Astrocyte (in vitro differentiated cells and primary cell): ENCODE measurements at regions not wholly inside any gene's neighbourhood (a gene's known extent, or its start where the extent isn't known, plus 50 kb on each side); places are given as distances from the start of the nearest gene placed in this dataset.
"Not testable (repeated sequence)": the region's sequence is repeated elsewhere in the genome, so short reads cannot be mapped to it uniquely, and the experiment has no call there.

Experiments
- DNase-seq: peaks from one replicate; pipeline ENCODE4 v3.0.0-alpha.2; 2010; ENCODE audit warnings: low read depth
- FAIRE-seq: peaks from 2 replicates; lab custom pipeline; 2011; peaks lifted over from hg19 to GRCh38; lab: Jason Lieb, UNC
- H2AFZ ChIP-seq: 2 replicates; pipeline ENCODE4 v1.6.0; 2012; ENCODE audit warnings: low read depth, low read length, inconsistent platforms
- H3K27ac ChIP-seq: 2 replicates; pipeline ENCODE4 v1.5.1; 2011; ENCODE audit warnings: low read depth, low read length, inconsistent platforms
- H3K27me3 ChIP-seq: 2 replicates; pipeline ENCODE4 v1.6.0; 2011; ENCODE audit warnings: low read length, inconsistent platforms; ENCODE audit not compliant: insufficient read depth
- H3K36me3 ChIP-seq: 2 replicates; pipeline ENCODE4 v1.5.1; 2011; ENCODE audit warnings: low read length, inconsistent platforms; ENCODE audit not compliant: insufficient read depth
- H3K4me1 ChIP-seq: 2 replicates; pipeline ENCODE4 v1.5.1; 2011; ENCODE audit warnings: low read length, inconsistent platforms; ENCODE audit not compliant: insufficient read depth
- H3K4me2 ChIP-seq: 2 replicates; pipeline ENCODE4 v1.6.0; 2012; ENCODE audit warnings: low read length, inconsistent platforms
- H3K4me3 ChIP-seq: 2 replicates; pipeline ENCODE4 v1.5.1; 2011; ENCODE audit warnings: low read depth, mild to moderate bottlenecking, low read length, inconsistent platforms; ENCODE audit not compliant: insufficient read depth
- H3K79me2 ChIP-seq: 2 replicates; pipeline ENCODE4 v1.6.0; 2012; ENCODE audit warnings: mild to moderate bottlenecking, low read length, inconsistent platforms; ENCODE audit not compliant: insufficient read depth
- H3K9ac ChIP-seq: 2 replicates; pipeline ENCODE4 v1.6.0; 2012; ENCODE audit warnings: mild to moderate bottlenecking, low read length, inconsistent platforms
- H3K9me3 ChIP-seq: 2 replicates; pipeline ENCODE4 v1.5.1; 2012; ENCODE audit warnings: low read depth, mild to moderate bottlenecking, low read length, inconsistent platforms; ENCODE audit not compliant: insufficient read depth
- H4K20me1 ChIP-seq: 2 replicates; pipeline ENCODE4 v1.6.0; 2012; ENCODE audit warnings: low read length, inconsistent platforms; ENCODE audit not compliant: insufficient read depth
- H3K27ac Mint-ChIP-seq: one replicate; pipeline ENCODE4 v1.8.0; 2021; ENCODE audit warnings: mild to moderate bottlenecking, mixed read lengths; ENCODE audit not compliant: unreplicated experiment
- H3K27me3 Mint-ChIP-seq: one replicate; pipeline ENCODE4 v1.8.0; 2021; ENCODE audit warnings: low read depth, mixed read lengths; ENCODE audit not compliant: unreplicated experiment
- H3K36me3 Mint-ChIP-seq: one replicate; pipeline ENCODE4 v1.8.0; 2021; ENCODE audit warnings: low read depth, mixed read lengths; ENCODE audit not compliant: unreplicated experiment
- H3K4me1 Mint-ChIP-seq: one replicate; pipeline ENCODE4 v1.8.0; 2021; ENCODE audit warnings: low read depth, mixed read lengths; ENCODE audit not compliant: unreplicated experiment
- H3K4me3 Mint-ChIP-seq: one replicate; pipeline ENCODE4 v1.8.0; 2021; ENCODE audit warnings: mild to moderate bottlenecking, moderate library complexity, mixed read lengths; ENCODE audit not compliant: unreplicated experiment
- H3K9me3 Mint-ChIP-seq: one replicate; pipeline ENCODE4 v1.8.0; 2021; ENCODE audit warnings: mild to moderate bottlenecking, mixed read lengths; ENCODE audit not compliant: unreplicated experiment
- EZH2 ChIP-seq: IDR thresholded peaks from 2 replicates; pipeline ENCODE4 v1.6.1; 2012; ENCODE audit warnings: mild to moderate bottlenecking, low read length, inconsistent platforms; ENCODE audit not compliant: insufficient read depth
- TF ChIP-seq, protein P1 (sequence below): IDR thresholded peaks from 2 replicates; pipeline ENCODE4 v1.5.1; 2011; ENCODE audit warnings: low read depth, mild to moderate bottlenecking, inconsistent platforms, low read length, moderate library complexity; ENCODE audit not compliant: insufficient read depth

DNA sequence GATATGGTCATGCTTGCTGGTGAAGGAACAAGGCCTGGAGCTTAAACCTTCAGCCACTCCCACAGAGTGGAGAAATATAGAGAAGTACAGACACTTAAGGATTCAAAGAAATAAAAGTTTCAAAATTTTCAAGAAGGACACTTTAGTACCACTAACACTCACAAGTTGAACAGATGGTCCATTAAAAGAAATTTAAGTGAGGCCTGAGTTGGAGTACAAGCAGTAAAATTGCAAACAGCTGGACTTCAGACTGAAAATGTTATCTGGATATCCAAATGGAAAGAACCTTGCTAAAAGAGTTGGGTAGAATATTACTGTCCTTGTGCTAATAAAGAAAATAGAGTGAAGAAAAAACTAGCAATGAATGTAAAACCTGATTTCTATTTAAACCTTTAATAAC, 397.1 kb upstream of the KCNMB2 start:
- Mint-ChIP-seq H3K27me3 (no peaks in the 10 kb centered on the region), H3K27ac (no peak overlapping the region), H3K36me3 (no peaks in the 10 kb centered on the region), H3K4me3 (no peak overlapping the region), H3K4me1 (no peaks in the 10 kb centered on the region), H3K9me3 (no peaks in the 10 kb centered on the region)
- DNase-seq (no peak), FAIRE-seq (no peak)
- H3K4me3 ChIP-seq: no peak overlapping the region
- H3K27ac ChIP-seq: no peak overlapping the region
- no peaks in the 10 kb centered on the region for H3K27me3 ChIP-seq
- no peaks in the 10 kb centered on the region for H3K36me3 ChIP-seq
- H3K4me2 ChIP-seq: no peak overlapping the region
- no peaks in the 10 kb centered on the region for H3K9me3 ChIP-seq
- H2AFZ ChIP-seq: no peak overlapping the region
- H3K4me1 ChIP-seq: no peaks in the 10 kb centered on the region
- no peak overlapping the region for H3K9ac ChIP-seq
- no peaks in the 10 kb centered on the region for H3K79me2 ChIP-seq
- no peaks in the 10 kb centered on the region for H4K20me1 ChIP-seq
- TF ChIP-seq, protein P1, sequence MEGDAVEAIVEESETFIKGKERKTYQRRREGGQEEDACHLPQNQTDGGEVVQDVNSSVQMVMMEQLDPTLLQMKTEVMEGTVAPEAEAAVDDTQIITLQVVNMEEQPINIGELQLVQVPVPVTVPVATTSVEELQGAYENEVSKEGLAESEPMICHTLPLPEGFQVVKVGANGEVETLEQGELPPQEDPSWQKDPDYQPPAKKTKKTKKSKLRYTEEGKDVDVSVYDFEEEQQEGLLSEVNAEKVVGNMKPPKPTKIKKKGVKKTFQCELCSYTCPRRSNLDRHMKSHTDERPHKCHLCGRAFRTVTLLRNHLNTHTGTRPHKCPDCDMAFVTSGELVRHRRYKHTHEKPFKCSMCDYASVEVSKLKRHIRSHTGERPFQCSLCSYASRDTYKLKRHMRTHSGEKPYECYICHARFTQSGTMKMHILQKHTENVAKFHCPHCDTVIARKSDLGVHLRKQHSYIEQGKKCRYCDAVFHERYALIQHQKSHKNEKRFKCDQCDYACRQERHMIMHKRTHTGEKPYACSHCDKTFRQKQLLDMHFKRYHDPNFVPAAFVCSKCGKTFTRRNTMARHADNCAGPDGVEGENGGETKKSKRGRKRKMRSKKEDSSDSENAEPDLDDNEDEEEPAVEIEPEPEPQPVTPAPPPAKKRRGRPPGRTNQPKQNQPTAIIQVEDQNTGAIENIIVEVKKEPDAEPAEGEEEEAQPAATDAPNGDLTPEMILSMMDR: no peak
- no peak for TF ChIP-seq EZH2

DNA sequence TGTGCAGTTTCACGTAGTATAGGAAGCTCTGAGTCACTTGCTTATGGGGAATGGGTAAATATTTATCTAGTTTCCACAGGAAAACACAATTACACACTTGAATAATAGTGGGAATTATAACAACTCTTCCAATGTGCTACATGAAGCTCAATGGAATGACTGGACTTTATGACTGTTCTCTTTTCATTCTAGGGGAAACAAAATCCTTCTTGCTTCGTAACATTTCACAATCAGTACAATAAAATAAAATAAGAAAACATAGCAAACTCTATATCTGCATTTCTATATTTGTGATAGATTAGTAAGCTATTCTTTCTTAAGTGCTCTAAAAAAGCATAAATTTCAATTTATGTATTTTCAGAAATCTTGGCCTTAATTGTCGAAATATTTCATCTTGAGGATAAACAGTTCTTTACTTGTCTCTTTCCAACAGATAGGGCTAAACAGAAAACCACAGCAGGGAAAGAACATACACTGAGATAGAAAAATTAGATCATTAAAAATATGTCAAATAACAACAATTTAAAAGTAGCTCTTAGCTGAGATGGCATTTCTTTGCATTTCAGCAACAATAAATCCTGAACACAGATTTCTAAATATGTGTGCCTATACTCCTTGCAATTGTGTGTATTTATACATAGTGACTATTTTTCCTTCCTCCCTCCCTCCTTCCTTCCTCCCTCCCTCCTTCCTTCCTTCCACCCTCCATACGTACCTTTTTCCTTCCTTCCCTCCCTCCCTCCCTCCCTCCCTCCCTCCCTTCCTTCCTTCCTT, 395.5 kb upstream of the KCNMB2 start:
- Mint-ChIP-seq H3K4me3 (no peak overlapping the region), H3K9me3 (no peaks in the 10 kb centered on the region), H3K4me1 (no peaks in the 10 kb centered on the region), H3K27me3 (no peaks in the 10 kb centered on the region), H3K27ac (no peak overlapping the region), H3K36me3 (no peaks in the 10 kb centered on the region)
- H3K36me3 ChIP-seq: no peaks in the 10 kb centered on the region
- no peaks in the 10 kb centered on the region for H3K27me3 ChIP-seq
- FAIRE-seq (no peak), DNase-seq (peak; percentile 27)
- H3K4me1 ChIP-seq: no peaks in the 10 kb centered on the region
- H3K4me2 ChIP-seq: no peak overlapping the region
- H3K27ac ChIP-seq: no peak overlapping the region
- no peak overlapping the region for H3K9ac ChIP-seq
- no peaks in the 10 kb centered on the region for H3K79me2 ChIP-seq
- no peaks in the 10 kb centered on the region for H3K9me3 ChIP-seq
- TF ChIP-seq EZH2: no peak
- TF ChIP-seq, protein P1: no peak
- no peak overlapping the region for H2AFZ ChIP-seq
- no peak overlapping the region for H3K4me3 ChIP-seq
- no peaks in the 10 kb centered on the region for H4K20me1 ChIP-seq

DNA sequence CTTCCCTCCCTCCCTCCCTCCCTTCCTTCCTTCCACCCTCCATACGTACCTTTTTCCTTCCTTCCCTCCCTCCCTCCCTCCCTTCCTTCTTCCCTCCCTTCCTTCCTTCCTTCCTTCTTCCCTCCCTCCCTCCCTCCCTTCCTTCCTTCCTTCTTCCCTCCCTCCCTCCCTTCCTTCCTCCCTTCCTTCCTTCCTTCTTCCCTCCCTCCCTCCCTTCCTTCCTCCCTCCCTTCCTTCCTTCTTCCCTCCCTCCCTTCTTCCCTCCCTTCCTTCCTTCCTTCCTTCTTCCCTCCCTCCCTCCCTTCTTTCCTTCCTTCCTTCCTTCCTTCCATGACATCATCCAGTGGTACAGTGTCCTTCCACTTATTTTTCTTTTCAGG, 394.9 kb upstream of the KCNMB2 start:
- H3K79me2 ChIP-seq, H3K9me3 Mint-ChIP-seq, H3K9me3 ChIP-seq, H3K27ac Mint-ChIP-seq, H3K4me2 ChIP-seq, H3K36me3 Mint-ChIP-seq, H3K4me1 ChIP-seq, H4K20me1 ChIP-seq, H3K27ac ChIP-seq, H3K4me3 Mint-ChIP-seq, H3K4me3 ChIP-seq, FAIRE-seq, H3K36me3 ChIP-seq, H3K27me3 Mint-ChIP-seq, H3K27me3 ChIP-seq, DNase-seq, H3K9ac ChIP-seq, H2AFZ ChIP-seq, H3K4me1 Mint-ChIP-seq: not testable (repeated sequence)
